ENCODE measurements at regions not wholly inside any gene's neighbourhood (a gene's known extent, or its start where the extent isn't known, plus 50 kb on each side); places are given as distances from the start of the nearest gene placed in this dataset.

DNA sequence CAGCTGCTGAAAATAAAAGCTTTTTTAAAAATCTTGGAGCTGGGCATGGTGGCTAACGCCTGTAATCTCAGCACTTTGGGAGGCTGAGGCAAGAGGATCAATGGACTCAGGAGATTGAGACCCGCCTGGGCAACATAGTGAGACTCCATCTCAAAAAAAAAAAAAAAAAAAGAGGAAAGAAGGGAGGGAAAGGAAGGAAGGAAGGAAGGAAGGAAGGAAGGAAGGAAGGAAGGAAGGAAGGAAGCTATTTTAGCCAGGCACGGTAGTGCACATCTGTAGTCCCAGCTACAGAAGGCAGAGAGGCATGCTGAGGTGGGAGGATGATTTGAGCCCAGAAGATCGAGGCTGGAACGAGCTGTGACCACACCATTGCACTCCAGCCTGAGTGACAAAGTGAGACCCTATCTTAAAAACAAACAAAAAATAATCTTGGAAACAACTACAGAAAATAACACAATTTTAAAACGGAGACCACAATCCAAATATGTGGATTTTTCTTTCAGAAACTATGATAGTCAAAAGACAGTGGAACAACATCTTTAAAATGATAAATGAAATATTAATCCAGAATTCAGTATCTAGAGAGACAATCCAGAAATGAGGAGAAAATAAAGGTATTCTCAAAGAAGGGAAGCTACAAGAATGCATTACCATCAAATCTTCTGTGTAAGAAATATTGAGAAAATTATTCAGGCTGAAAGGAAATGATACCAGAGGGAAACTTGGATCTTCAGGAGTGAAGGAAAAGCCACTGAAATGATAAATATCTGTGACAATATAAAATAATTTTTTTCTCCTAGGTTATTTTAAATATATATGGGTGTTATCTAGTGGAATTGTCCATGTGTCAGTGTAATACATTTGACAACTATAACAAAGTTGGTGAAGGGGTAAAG lies 182.0 kb downstream of the GPX5 start:
- DNase-seq (ENCODE audit: low spot score) = no peak

- peak; percentile 66 for DNase-seq (ENCODE audit: low spot score)
Observed at GRCh38 chr6:28709478-28710349, 184.0 kb downstream of the GPX5 start.

- DNase-seq (ENCODE audit: low spot score) = no peak
Observed at GRCh38 chr6:28710466-28711191, 184.9 kb downstream of the GPX5 start.

DNA sequence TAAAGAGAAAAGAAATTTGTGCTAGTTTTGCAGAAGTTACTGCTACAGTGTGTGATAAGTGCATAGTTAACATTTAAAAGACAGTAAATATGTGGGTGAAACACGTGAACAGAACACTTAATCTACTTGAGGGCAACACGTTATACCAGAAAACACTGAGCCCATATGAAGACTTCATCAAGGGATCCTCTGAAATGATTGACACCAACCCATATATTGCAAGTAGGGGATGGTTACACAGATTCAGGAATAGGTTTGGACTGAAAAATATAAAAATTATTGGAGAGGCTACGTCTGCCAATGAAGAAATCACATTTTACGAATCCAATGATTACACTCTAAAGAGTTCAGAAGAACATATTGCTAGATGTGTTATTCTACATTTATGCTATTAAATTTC lies 185.6 kb downstream of the GPX5 start:
- DNase-seq (ENCODE audit: low spot score) = no peak

DNA sequence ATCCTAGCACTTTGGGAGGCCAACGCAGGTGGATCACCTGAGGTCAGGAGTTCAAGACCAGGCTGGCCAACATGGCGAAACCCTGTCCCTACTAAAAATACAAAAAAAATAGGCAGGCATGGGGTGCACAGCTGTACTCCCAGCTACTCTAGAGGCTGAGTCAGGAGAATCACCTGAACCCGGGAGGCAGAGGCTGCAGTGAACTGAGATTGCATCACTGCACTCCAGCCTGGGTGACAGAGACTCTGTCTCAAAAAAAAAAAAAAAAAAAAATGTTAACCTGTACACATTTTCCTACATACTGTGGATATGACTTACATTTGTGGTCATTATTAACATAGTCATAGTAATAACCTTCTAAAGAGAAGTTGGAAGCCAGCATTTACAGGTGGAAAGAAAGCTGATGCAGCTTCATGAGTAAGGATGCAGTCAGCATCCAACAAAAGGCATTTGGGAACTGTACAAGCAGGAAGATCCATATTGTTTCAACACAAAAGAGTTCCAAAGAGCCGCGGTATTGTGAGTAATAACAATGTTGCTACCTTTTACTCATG lies 186.2 kb downstream of the GPX5 start:
- no peak for DNase-seq (ENCODE audit: low spot score)

DNA sequence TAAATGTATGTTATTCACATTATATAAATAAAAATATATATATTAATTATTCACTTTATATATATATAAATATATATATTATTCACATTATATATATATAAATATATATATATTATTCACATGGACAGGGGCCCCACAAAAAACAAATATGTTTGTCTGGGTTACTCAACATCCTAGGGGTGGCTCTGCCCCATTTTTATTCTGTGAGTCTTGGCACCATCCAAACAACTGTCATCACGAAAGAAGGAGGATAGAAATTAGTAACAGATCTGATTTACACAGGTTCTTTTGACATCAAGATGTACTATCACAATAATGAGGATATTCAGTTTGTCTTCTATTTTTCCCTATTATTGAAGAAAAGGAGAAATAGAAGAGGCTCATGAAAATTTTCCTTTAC lies 187.3 kb downstream of the GPX5 start:
- no peak for DNase-seq (ENCODE audit: low spot score)

DNA sequence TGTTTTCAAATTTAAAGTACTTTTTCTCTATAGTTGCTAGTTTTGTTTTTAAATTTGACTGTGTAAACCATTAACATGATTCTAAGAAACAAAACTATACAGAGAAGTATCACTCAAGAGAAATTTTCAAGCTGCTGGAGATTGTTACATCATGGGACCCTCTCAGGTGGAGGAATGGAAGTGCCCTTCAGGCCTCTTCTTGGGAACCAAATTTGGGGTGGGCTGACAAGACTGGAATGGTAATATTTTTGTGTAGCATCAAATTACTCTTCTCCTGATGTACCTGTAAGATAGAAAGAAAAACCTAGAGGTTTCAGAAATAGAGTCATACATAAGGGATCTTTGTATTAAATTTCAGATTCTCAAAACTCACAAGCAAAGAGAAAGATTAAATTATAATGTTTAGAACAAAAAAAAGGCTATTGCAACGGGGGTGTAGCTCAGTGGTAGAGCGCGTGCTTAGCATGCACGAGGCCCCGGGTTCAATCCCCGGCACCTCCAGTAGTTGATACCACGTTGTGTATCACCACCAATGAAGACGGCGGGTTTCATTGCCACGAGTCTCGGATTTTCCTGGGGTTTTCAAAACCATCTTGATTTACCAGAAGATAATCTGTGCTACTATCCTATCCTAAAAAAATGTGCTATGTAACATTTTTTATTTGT lies 193.7 kb downstream of the GPX5 start:
- no peak for DNase-seq (ENCODE audit: low spot score)

GRCh38 chr6:28720357-28721231 lies 194.9 kb downstream of the GPX5 start:
- DNase-seq (ENCODE audit: low spot score) = no peak

- DNase-seq (ENCODE audit: low spot score) = no peak
Observed at GRCh38 chr6:28721372-28721771, 195.7 kb downstream of the GPX5 start.

GRCh38 chr6:28724395-28724794 lies 198.7 kb downstream of the GPX5 start:
- no peak for DNase-seq (ENCODE audit: low spot score)

DNA sequence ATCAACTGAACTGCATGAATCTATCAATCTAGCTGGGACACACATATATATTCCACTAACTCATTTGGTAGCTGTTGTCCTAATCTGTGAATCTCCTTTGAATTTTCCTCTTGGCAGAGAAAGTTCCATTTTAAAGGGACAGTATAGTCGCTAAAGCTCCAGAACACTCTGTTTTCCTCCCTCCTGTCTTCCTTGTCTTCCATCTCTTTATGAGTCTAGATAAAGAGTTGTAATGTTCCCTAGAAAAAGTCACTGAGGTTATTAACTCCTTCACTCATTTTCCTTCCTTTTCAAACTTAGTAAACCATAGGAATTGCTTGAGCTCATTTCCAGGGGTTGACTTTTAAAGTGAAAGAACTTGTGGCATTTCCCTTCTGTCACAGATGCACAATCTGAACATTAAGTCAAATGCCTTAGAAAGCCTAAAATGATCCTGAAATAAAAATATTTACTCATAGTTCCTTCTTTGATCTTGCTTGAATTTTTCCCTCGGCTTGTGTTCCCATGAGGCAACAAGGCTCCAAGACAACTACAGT lies 198.4 kb downstream of the TRIM27 start:
- no peak for DNase-seq (ENCODE audit: low spot score)

DNA sequence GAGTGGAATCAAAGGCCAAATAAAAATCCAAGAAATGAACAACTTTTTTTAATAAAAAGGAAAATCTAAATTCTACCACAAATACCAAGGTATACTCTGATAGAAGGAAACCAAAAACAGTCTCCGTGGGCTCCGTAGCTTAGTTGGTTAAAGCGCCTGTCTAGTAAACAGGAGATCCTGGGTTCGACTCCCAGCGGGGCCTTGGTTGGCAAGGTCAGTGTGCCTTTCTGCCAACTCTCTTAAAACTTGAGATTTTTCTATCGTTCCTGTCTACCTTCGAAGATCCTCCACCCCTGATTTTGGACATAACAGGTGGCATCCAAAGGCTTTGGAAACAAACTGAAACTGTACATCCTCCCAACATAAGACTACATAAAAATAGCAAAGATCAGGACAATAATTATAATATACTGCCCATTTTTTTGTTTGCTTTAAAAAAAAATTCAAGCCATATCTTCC lies 197.9 kb downstream of the TRIM27 start:
- DNase-seq (ENCODE audit: low spot score) = no peak

DNA sequence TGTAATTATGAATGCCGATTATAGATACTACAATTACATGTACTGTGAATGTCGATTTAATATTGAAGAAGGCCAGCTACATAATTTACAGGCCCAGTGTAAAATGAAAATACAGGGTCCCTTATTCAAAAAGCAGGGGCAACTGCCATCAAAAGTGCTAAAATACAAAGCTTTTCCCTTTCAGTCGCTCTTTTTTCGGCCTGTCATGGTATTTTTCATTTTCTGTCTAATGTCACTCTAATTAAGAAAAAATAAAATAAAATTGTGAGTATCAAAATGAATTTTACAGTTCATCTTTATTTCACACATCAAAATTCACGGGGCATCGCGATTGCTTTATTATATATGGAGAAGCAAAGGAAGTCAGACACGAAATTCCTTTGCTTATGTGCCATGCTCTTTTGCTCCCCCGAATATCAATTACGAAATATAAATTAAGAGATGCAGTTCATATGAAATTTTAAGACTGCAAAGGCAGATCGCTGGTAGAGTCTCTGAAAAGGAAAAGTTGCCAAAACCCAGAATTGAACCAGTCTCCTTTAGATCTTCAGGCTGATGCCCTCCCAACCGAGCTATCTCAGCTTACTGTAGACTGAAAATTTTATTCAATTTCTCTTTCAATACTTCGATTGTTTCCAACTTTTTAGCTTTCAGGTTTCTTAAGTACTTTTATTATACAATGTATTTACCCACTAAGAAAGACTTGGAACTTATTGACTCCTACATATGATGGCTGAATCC lies 197.0 kb downstream of the TRIM27 start:
- no peak for DNase-seq (ENCODE audit: low spot score)

DNA sequence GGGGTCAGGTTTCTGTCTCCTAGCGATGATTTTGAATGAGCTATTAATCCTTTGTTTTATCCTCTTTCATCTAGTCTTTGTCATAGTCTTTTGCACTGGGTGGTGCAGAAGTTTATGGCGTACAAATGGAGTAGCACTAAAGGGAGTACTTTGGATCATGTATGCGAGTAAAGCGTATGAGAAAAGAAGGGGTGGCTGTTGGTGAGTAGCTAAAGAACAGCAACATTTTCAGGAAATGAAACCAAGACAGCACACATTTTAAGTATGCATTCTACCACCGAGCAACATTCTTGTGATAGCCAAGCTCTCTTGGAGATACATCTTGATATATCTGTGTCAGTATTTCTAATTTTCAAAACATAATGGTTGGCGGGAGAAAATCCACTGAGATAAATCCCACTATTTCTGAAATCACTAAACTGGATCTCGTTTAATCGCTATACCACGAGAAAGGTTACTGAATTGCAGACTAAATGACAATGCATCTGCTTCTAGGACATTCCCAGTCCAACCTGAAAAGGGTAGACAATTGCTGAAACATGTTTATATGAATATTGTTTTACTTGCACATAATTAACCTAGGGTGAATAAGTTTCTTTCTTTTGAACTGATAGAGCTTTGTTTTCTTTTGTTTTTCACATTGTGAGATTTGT lies 196.1 kb downstream of the TRIM27 start:
- no peak for DNase-seq (ENCODE audit: low spot score)

GRCh38 chr6:28729501-28730402 lies 194.0 kb downstream of the TRIM27 start:
- no peak for DNase-seq (ENCODE audit: low spot score)

GRCh38 chr6:28732052-28732451 lies 191.7 kb downstream of the TRIM27 start:
- no peak for DNase-seq (ENCODE audit: low spot score)

GRCh38 chr6:28734443-28734959 lies 189.3 kb downstream of the TRIM27 start:
- no peak for DNase-seq (ENCODE audit: low spot score)

DNA sequence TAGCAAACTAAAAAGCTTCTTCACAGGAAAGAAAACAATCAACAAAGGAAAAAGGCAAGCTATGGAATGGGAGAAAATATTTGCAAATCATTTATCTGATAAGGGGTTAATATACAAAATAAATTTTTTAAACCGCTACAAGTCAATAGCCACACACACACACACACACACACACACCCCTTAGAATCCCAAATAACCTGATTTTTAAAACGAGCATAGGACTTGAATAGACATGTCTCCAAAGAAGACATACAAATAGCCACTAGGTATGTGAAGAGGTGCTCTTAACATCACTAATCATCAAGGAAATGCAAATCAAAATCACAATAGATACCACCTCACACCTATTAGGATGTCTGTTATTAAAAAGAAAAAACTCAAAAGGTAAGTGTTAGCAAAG lies 187.7 kb downstream of the TRIM27 start:
- DNase-seq (ENCODE audit: low spot score) = no peak
